ENCODE measurements at regions not wholly inside any gene's neighbourhood (a gene's known extent, or its start where the extent isn't known, plus 50 kb on each side); places are given as distances from the start of the nearest gene placed in this dataset.
A peak's percentile ranks its signal among the peaks of the same experiment; 100 is the strongest.

DNA sequence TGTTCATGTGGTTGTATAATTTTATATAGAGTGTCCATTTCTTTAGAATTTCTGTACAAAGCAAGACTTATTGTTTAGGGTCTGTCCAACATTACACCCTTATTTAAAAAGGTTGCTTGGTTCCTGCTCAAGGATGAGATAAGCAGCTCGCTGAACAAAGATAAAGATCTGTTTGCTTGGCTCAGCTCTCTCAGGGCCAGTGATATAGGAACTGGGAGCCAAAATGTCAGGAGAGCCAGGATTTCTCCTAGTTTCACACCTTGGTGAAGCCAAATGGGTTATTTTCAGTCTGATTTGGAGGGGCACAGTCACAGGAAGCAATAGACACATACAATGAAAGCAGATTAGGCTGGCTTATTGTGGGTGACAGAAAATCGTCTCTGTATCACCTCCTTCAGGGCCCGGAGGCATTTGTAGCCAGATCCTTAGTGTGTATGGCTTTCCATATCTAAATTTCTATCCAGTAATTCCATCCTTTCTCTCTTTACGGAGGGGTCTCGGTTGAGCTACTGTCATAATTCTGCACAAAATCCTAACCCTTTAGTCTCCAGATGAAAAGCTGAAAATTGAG, 396.4 kb downstream of the TMEM232 start:
- no peak for DNase-seq

- DNase-seq: no peak
Measured at GRCh38 chr5:110333384-110333783, 393.1 kb downstream of the TMEM232 start.

- DNase-seq: no peak
Measured at GRCh38 chr5:110335361-110336066, 391.0 kb downstream of the TMEM232 start.

DNA sequence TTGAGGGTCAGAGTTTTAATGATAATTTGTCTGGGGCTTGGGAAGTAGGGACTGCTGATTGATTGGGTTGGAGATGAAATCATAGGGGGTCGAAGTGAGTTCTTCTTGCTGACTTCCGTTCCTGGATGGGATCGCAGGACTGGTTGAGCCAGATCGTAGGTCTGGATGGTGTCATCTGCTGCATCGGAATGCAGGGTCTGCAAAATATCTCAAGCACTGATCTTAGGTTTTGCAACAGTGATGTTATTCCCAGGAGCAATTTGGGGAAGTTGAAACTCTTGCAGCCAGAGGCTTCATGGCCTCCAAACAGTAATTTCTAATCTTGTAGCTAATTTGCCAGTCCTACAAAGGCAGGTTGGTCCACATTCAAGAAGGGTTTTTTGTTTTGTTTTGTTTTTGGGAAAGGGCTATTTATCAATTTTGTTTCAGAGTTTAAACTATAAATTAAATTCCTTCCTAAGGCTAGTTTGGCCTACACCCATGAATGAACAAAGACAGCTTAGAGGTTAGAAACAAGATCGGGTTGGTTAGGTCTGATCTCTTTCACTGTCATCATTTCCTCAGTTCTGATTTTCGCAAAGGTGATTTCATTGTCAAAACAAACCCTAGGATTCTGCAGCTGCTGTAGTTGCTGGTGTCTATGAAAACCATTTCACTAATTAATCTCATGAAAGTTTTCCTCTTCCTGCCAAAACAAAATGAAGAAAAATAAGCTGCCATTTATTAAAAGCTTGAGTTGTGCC, 388.0 kb downstream of the TMEM232 start:
- DNase-seq: no peak

GRCh38 chr5:110339399-110339798, 387.1 kb downstream of the TMEM232 start:
- DNase-seq: no peak

DNA sequence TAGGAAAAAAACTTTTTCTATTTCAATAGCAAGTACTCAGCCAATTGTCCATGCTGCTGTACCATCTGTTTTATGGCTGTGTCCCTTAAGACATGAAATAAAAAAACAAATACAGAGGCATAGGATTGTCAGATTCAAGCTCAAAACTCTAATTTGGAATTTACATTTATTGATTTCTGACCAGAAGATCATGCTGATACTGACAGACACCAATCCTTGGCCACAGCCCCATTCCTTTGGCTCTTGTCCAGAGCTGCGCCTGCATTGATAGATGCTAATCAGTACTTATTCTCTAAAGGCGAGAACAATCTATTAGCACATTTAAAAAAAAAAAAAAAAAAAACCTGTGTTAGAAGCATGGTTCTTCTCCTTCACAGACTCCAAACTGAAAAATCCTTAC, 384.6 kb downstream of the TMEM232 start:
- DNase-seq: no peak

DNA sequence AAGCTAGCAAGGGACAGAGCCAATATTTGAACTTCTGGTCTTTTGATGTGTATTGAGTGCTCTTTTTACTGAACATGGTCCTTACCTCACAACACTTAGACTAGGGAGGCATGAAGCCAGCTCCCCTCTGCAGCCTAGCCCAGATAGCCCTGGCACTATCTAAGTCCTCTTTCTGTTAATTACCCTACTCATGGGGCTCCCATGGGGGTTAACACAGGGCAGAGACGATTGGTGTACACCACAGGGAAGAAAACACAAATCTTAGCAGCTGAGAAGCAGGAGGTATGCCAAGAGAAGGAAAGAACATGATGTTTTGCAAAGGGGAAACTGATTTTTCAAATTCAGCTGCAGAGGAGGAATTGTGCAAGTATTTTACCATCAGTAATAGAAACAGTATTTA, 383.8 kb downstream of the TMEM232 start:
- DNase-seq: no peak

DNA sequence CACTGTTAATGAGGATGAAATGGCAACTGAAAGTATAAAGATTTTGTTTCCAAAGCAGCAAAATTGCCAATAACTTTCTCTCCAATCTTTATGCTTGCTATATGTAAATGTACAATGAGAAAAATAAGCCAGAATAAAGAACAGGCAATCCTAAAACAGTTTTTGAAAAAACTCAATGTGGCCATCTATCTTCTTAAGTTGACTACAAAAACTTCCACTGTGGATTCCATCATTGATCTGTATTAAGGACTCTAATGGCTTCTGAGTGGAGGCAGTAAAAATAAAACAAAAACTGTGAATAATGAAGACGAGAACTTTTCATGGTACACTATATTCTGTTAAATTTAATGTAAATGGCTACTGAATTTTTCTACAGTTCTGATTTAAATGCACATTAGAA, 382.9 kb downstream of the TMEM232 start:
- DNase-seq: no peak

DNA sequence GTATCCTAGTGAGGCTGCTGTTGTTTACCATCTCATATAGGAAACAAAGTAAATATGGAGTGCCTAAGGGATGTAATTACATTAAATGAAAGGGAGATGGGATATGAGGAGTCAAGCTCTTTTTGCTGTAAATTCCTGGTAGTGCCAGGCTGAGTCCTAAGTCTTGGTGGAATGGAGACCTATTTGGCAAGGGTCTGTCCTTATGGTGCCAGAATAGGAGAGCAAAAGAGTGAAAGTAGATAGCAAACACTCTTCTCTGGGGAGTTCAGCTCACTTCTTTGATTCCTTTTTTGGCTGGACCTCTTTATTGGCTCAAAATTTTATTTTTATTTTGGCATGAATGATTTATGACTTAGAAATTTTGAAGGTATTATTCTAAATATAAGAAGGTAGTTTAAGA, 380.8 kb downstream of the TMEM232 start:
- DNase-seq: no peak

- no peak for DNase-seq
Measured at GRCh38 chr5:110346893-110347358, 379.5 kb downstream of the TMEM232 start.

GRCh38 chr5:110347781-110348180, 378.7 kb downstream of the TMEM232 start:
- DNase-seq: no peak

GRCh38 chr5:110351430-110351829, 375.0 kb downstream of the TMEM232 start:
- DNase-seq: no peak

GRCh38 chr5:110354311-110354710, 372.2 kb downstream of the TMEM232 start:
- peak; percentile 35 for DNase-seq

DNA sequence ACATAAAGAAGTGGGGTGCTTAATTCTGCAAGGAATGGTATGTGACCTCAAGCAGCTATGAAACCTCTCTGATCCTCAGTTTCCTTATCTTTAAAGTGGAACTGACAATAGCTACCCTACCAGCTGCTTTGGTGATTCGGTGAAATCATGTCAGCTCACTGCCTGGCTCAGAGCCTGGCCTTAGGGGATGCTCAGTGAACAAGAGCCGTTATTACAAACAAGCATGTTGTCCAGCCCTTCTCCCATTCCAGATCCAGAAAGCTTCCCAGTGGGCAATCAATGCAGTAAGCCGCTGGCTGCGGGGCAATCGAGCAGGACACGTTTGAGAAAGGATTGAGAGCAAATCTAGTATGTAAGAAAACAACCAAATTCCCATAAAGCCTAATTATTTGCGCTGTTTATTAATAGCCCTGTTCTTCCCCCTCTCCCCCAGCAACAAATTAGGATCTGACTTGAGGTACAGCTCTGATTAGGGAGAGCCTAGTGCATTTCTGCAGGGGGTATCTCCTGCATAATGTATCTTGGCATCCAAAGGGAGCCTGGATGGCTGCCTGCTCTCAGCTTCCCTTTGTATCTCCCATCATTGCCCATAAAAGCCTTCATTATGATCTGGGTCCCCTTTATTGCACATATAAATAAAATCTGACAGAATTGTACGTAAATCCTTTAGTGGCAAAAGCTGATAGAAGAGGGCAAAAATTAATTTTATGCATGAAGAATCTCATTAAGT, 371.4 kb downstream of the TMEM232 start:
- DNase-seq: no peak

GRCh38 chr5:110356677-110357076, 369.8 kb downstream of the TMEM232 start:
- no peak for DNase-seq

GRCh38 chr5:110359221-110359620, 367.2 kb downstream of the TMEM232 start:
- no peak for DNase-seq

DNA sequence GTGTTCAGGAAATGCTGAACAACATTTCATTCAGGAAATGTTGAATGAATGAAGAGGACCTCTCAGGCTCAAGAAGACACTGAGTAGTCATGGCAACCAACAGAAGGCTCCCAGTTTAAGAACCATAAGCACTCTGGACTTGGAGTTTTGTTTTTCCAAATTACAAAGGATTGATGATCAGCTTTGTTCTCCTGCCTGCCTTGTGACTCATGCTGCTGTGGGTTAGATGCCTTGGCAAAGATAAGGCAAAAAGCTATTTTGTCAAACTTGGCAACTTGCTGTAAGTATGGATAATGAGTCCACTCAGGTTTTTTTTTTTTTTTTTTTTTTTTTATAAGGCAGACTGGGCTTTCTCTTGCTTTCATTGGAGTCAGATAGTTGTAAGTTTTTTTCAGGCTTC, 365.0 kb downstream of the TMEM232 start:
- no peak for DNase-seq

- no peak for DNase-seq
Measured at GRCh38 chr5:110362261-110362660, 364.2 kb downstream of the TMEM232 start.

GRCh38 chr5:110366716-110367115, 359.8 kb downstream of the TMEM232 start:
- DNase-seq: no peak
